ENCODE measurements at regions not wholly inside any gene's neighbourhood (a gene's known extent, or its start where the extent isn't known, plus 50 kb on each side); places are given as distances from the start of the nearest gene placed in this dataset.
"Not testable (repeated sequence)": the region's sequence is repeated elsewhere in the genome, so short reads cannot be mapped to it uniquely, and the experiment has no call there.

GRCh38 chr13:47892374-47892773, 108.7 kb downstream of the SUCLA2 start:
- no peak for DNase-seq (ENCODE audit: low spot score)

- DNase-seq (ENCODE audit: low spot score) = no peak
Observed at GRCh38 chr13:47890146-47890814, 110.8 kb downstream of the SUCLA2 start.

GRCh38 chr13:47886314-47886713, 114.8 kb downstream of the SUCLA2 start:
- DNase-seq (ENCODE audit: low spot score) = no peak

- DNase-seq (ENCODE audit: low spot score) = no peak
Observed at GRCh38 chr13:47875201-47875600, 125.9 kb downstream of the SUCLA2 start.

- not testable (repeated sequence) for DNase-seq (ENCODE audit: low spot score)
Observed at GRCh38 chr13:47873987-47874386, 127.1 kb downstream of the SUCLA2 start.

- DNase-seq (ENCODE audit: low spot score) = not testable (repeated sequence)
Observed at GRCh38 chr13:47873319-47873718, 127.8 kb downstream of the SUCLA2 start.

- no peak for DNase-seq (ENCODE audit: low spot score)
Observed at GRCh38 chr13:47869776-47870175, 131.3 kb downstream of the SUCLA2 start.

GRCh38 chr13:47865883-47866282, 135.2 kb downstream of the SUCLA2 start:
- DNase-seq (ENCODE audit: low spot score) = no peak

GRCh38 chr13:47862841-47863240, 138.2 kb downstream of the SUCLA2 start:
- DNase-seq (ENCODE audit: low spot score) = no peak

GRCh38 chr13:47859165-47859564, 141.9 kb downstream of the SUCLA2 start:
- DNase-seq (ENCODE audit: low spot score) = no peak

- no peak for DNase-seq (ENCODE audit: low spot score)
Observed at GRCh38 chr13:47858042-47859025, 142.7 kb downstream of the SUCLA2 start.

- DNase-seq (ENCODE audit: low spot score) = no peak
Observed at GRCh38 chr13:47853236-47853635, 147.8 kb downstream of the SUCLA2 start.

- no peak for DNase-seq (ENCODE audit: low spot score)
Observed at GRCh38 chr13:47846886-47847285, 154.2 kb downstream of the SUCLA2 start.

GRCh38 chr13:47845981-47846380, 155.1 kb downstream of the SUCLA2 start:
- no peak for DNase-seq (ENCODE audit: low spot score)

GRCh38 chr13:47843005-47843404, 158.1 kb downstream of the SUCLA2 start:
- no peak for DNase-seq (ENCODE audit: low spot score)

- no peak for DNase-seq (ENCODE audit: low spot score)
Observed at GRCh38 chr13:47841151-47841550, 159.9 kb downstream of the SUCLA2 start.

GRCh38 chr13:47837906-47838305, 163.2 kb downstream of the SUCLA2 start:
- DNase-seq (ENCODE audit: low spot score) = no peak

- no peak for DNase-seq (ENCODE audit: low spot score)
Observed at GRCh38 chr13:47837104-47837880, 163.8 kb downstream of the SUCLA2 start.

- peak; percentile 6 for DNase-seq (ENCODE audit: low spot score)
Observed at GRCh38 chr13:47835470-47836228, 165.4 kb downstream of the SUCLA2 start.

- DNase-seq (ENCODE audit: low spot score) = no peak
Observed at GRCh38 chr13:47832458-47832972, 168.6 kb downstream of the SUCLA2 start.

- DNase-seq (ENCODE audit: low spot score) = no peak
Observed at GRCh38 chr13:47831265-47831664, 169.8 kb downstream of the SUCLA2 start.

Data from LoVo (cell line).